Large intestine (tissue), 3 donors: ENCODE measurements at regions not wholly inside any gene's neighbourhood (a gene's known extent, or its start where the extent isn't known, plus 50 kb on each side); places are given as distances from the start of the nearest gene placed in this dataset.

Source experiments
- DNase-seq, 2 donors: peaks; one replicate each; pipeline versions ENCODE4 v3.0.0 to v3.0.0-alpha.2; 2013
- H3K27ac ChIP-seq: one replicate; pipeline ENCODE4 v1.5.1; 2013; ENCODE audit warnings: low read length
- H3K27me3 ChIP-seq: 2 replicates; pipeline ENCODE4 v1.6.1; 2013; ENCODE audit warnings: low read length; ENCODE audit not compliant: control insufficient read depth, insufficient read depth
- H3K36me3 ChIP-seq: 2 replicates; pipeline ENCODE4 v1.6.1; 2013; ENCODE audit warnings: low read length; ENCODE audit not compliant: control insufficient read depth, insufficient read depth
- H3K4me1 ChIP-seq: one replicate; pipeline ENCODE4 v1.6.1; 2013; ENCODE audit warnings: low read length; ENCODE audit not compliant: control insufficient read depth, insufficient read depth
- H3K4me3 ChIP-seq: one replicate; pipeline ENCODE4 v1.5.1; 2013; ENCODE audit warnings: low read length
- H3K9me3 ChIP-seq: one replicate; pipeline ENCODE4 v1.6.1; 2013; ENCODE audit warnings: mild to moderate bottlenecking, low read depth, low read length, moderate library complexity; ENCODE audit not compliant: control insufficient read depth
- WGBS: methylation state at CpG from one replicate; pipeline ENCODE4 v1.1.5; 2013; ENCODE audit warnings: low lambda C conversion rate; ENCODE audit not compliant: insufficient coverage; 5-methylcytosine and 5-hydroxymethylcytosine counted together

DNA sequence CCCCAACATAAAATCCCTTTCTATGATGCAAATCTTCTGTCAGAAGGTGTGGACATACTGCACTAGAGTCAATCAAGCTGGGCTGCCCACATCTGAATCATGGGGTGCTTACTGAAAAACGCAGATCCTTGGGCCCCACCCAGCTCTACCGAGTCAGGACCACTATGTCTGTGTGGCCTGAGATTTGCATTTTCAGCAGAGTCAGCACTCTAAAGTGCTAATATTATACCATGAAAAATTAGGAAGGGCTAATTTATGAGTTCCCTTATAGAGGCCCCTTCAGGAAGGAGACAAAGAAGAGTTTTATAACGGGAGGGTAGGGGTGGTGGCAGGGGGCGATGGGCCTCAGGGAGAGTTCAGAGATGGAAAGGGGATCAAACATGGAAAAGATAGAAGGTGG is 163.3 kb upstream of the NABP1 start:
- Histone ChIP-seq H3K27ac (no peak overlapping the region), H3K4me1 (no peaks in the 10 kb centered on the region), H3K4me3 (no peak overlapping the region), H3K27me3 (no peaks in the 10 kb centered on the region), H3K36me3 (no peaks in the 10 kb centered on the region), H3K9me3 (no peaks in the 10 kb centered on the region)
- no CpG with 5 or more reads among the region's 4 CpGs for WGBS
- DNase-seq = no peak

DNA sequence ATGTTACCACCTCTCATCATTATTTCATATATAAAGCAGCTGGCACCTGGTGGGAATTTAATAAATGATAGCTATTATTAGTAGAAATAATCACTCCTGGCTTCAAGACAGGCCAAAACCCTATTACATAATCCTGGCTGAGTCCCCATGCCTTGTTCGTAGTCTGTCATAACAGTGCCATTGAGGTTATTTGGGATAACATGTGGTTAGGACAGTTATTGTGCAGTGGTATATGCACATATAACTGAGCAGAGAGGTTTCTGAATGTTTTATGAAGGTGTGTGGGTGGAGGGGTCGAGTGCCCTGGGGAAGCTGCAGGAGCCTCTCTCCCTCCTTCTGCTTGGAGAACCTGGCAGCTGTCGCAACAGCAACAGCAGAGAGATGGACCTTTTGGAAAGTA is 162.4 kb upstream of the NABP1 start:
- WGBS = no CpG with 5 or more reads among the region's 3 CpGs
- Histone ChIP-seq H3K27ac (no peak overlapping the region), H3K4me3 (no peak overlapping the region), H3K27me3 (no peaks in the 10 kb centered on the region), H3K9me3 (no peaks in the 10 kb centered on the region), H3K4me1 (no peaks in the 10 kb centered on the region), H3K36me3 (no peaks in the 10 kb centered on the region)
- DNase-seq = no peak

DNA sequence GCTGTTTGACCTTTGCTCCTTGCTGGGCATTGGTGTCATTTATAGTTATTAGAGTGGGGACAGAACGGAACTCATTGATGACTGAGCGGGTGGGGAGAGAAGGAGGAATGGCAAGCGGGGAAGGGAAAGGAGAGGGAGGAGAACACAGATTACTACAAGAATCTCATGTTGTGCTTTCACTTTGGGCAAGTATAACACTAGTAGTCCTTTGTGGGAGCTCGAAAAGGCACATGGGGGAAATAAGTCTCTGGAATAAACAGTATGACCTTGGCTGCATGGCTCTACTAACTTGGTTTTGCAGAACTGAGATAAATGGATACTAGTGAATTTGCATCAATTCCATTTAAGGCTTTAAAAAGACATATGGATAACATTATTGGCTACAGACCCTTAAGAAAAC is 161.7 kb upstream of the NABP1 start:
- no peaks in the 10 kb centered on the region for H3K4me1 ChIP-seq
- 20% methylated on average over 1 of the region's 4 CpGs for WGBS
- no peak overlapping the region for H3K27ac ChIP-seq
- H3K4me3 ChIP-seq = no peak overlapping the region
- no peaks in the 10 kb centered on the region for H3K36me3 ChIP-seq
- no peaks in the 10 kb centered on the region for H3K27me3 ChIP-seq
- DNase-seq = no peak
- H3K9me3 ChIP-seq = no peaks in the 10 kb centered on the region

DNA sequence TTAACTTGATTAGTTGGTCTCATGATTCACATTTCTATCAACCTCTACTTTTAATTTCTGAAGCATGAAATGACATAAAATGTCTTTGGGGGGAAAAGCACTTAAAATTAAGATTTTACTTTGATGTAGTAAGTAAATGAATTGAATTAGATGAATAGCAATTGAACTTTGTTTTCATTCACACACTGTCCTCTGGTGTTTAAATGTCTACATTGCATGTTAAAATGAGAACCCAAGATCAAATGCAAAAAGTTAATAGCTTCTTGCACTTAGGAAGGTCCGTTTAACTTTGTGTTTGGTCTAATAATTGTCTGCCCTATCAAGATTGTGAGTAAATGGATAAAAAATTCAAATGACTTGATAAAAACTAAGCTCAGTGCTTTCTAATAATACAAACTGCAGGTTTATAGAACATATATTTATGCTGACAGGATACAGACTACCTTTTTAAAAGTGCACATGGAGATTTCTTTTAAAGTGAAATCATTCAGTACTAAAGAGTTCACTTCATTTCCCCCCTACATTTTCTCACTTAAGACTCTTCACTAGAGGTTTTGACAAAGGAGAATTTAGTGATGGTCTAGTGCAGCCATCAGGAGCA is 156.2 kb upstream of the NABP1 start:
- Histone ChIP-seq H3K4me1 (no peaks in the 10 kb centered on the region), H3K9me3 (no peaks in the 10 kb centered on the region), H3K36me3 (no peaks in the 10 kb centered on the region), H3K27ac (no peak overlapping the region), H3K27me3 (no peaks in the 10 kb centered on the region), H3K4me3 (no peak overlapping the region)
- DNase-seq = no peak
- WGBS = 29% methylated on average over 1 of the region's 1 CpG

DNA sequence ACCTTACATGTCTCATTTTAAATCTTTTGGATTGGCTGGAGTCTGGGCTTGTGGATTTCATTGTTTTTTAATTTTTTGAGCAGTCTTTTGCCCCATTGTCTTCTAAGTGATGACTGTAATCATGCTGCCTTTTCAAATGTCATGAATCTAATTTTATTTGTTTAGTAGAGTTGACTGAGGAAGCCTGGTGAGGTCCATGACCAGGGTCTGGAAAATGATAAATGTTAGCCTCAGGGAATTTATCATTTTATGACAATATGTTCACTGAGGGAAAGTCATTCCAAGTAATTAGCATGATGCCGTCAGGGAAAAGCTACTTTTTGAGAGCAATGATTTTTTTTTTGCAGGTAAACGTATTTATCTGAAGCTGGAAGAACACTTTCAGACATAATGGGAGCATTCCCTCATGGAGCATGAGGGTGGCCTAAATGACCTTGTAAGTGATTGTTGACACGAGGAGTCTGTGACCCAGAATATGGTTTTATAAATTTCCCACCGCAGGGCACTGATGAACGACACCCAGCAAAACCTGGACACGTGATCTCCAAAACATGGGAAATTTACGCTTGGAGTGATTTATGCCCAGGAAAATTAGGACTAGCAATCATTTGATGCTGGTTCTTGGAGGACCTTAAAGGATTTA is 155.3 kb upstream of the NABP1 start:
- WGBS = no CpG with 5 or more reads among the region's 7 CpGs

DNA sequence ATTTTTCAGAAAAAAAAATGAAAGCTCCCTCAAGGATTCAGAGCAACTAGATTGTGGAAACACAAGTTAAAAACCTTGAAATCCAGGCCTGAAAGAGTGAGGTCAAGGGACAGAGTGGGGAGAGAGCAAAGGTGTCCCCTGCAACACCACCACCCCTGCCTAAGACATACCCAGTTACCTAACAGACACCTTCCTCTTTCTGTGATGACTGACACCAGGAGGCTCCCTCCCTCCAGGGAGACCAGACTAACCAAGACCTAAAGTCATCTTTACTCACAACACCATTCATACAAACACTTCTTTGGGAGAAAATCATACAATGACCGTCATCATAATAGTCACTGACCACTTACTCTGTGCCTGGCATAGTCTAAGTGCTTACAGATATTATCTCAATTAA is 151.8 kb upstream of the NABP1 start:
- WGBS = no CpG with 5 or more reads among the region's 1 CpG
- Histone ChIP-seq H3K27ac (no peak overlapping the region), H3K36me3 (no peaks in the 10 kb centered on the region), H3K4me3 (no peak overlapping the region), H3K4me1 (no peaks in the 10 kb centered on the region), H3K27me3 (no peaks in the 10 kb centered on the region), H3K9me3 (no peaks in the 10 kb centered on the region)
- no peak for DNase-seq

More for the DNA sequence above, 155.3 kb upstream of the NABP1 start:
- no peak overlapping the region for H3K27ac ChIP-seq
- H3K9me3 ChIP-seq = no peaks in the 10 kb centered on the region
- DNase-seq = no peak
- no peaks in the 10 kb centered on the region for H3K4me1 ChIP-seq
- H3K36me3 ChIP-seq = no peaks in the 10 kb centered on the region
- no peak overlapping the region for H3K4me3 ChIP-seq
- no peaks in the 10 kb centered on the region for H3K27me3 ChIP-seq

DNA sequence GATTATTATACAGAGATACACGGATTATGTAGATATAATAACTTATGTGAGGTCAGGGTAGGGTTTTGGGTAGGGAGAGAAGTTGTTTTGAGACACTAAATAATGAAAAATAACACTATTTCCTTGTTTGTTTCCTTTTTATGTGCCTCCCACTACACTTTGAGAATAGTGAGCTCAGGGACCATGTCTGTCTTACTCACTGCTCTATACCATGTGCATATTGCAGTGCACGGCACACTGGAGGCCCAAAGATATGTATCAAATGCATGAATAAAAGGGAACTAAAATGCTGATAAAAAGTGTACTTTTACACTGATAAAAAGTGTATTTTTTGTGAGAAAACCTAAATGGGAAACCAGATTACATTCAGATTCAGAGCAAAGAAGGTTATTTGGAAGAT is 151.4 kb upstream of the NABP1 start:
- 100% methylated on average over 1 of the region's 2 CpGs for WGBS
- no peak overlapping the region for H3K4me3 ChIP-seq
- DNase-seq = no peak
- H3K36me3 ChIP-seq = no peaks in the 10 kb centered on the region
- H3K9me3 ChIP-seq = no peaks in the 10 kb centered on the region
- no peaks in the 10 kb centered on the region for H3K27me3 ChIP-seq
- H3K27ac ChIP-seq = no peak overlapping the region
- no peaks in the 10 kb centered on the region for H3K4me1 ChIP-seq

DNA sequence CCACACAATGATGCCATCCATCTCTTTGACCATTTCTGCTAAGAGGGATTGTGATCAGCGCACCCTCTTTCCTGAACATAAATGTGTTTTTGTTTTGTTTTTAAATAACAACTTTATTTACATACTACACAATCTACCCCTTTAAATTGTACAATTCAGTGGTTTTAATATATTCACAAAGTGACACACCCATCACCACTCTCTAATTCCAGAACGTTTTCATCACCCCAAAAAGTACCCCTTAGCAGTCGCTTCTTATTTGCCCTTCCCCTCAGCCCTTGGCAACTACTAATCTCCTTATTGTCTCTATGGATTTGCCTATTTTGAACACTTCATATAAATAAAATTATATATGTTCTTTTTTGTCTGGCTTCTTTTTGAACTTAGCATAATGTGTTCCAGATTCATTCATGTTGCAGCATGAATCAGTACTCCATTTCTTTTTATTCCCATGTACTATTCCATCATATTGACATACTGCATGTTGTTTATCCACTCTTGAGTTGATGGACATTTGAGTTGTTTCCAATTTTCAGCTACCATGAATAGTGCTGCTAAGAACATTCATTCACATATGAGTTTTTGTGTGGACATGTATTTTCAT is 150.9 kb upstream of the NABP1 start:
- no peak overlapping the region for H3K4me3 ChIP-seq
- DNase-seq = no peak
- H3K4me1 ChIP-seq = no peaks in the 10 kb centered on the region
- WGBS = 83% methylated on average over 2 of the region's 3 CpGs
- no peaks in the 10 kb centered on the region for H3K27me3 ChIP-seq
- no peaks in the 10 kb centered on the region for H3K9me3 ChIP-seq
- no peaks in the 10 kb centered on the region for H3K36me3 ChIP-seq
- no peak overlapping the region for H3K27ac ChIP-seq

DNA sequence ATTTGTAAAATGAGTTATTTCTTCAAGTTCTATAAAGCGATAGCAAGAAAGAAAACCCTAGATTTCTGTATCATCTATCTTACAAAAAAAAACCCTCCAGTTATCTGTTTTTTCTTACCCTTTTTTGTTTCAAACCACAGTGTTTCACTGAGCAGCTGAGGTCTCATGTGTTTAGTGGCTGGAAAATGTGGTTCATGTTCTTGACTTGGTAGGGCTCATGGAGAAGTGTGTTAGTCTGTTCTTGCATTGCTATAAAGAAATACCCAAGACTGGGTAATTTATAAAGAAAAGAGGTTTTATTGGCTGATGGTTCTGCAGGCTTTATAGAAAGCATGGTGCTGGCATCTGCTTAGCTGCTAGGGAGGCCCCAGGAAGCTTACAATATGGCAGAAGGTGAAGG is 147.3 kb upstream of the NABP1 start:
- H3K27me3 ChIP-seq = no peaks in the 10 kb centered on the region
- H3K9me3 ChIP-seq = no peaks in the 10 kb centered on the region
- H3K4me3 ChIP-seq = no peak overlapping the region
- DNase-seq = no peak
- no peaks in the 10 kb centered on the region for H3K4me1 ChIP-seq
- 100% methylated on average over 1 of the region's 1 CpG for WGBS
- H3K27ac ChIP-seq = no peak overlapping the region
- H3K36me3 ChIP-seq = no peaks in the 10 kb centered on the region

DNA sequence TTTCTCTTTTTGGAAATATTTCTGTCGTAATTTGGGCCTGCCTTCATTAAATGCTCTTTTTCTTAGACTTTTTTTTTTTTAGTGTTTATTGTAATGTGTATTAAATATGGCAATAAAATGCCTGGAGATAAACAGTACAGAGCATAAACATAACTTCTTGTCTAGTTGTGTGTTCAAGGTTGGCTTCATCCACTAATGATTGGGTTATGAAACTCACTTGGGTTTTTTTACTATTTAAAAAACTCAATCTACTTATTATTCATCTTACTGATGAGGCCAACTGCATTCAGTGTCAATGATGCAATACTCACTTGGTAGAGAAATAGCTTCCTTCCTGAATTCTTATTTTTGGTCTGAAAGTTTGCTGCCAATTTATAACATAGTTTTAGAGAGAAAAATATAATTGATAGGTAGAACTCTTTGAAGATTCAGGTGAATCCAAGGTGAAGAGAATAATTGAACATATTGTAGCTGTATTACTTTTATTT is 144.2 kb upstream of the NABP1 start:
- no peaks in the 10 kb centered on the region for H3K9me3 ChIP-seq
- WGBS = 83% methylated on average over 1 of the region's 1 CpG

DNA sequence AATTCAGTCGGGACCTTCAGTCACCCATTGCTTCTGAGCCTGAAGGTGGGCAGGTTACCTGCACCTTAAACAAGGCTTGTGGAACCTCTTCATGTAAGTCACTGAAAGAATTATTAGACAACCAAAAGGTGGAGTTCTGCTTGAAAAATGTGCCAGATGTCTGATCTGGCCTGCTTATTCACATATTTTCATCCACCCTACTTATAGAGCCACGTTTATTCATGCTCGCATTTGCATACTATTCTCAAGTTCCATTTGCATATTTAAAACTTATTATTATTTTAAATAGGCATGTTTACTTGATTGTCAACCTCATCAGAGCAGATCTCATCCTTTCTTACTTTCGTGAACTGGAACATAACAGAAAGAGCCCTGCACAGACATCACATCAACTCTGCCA is 140.0 kb upstream of the NABP1 start:
- DNase-seq = no peak
- Histone ChIP-seq H3K27me3 (no peaks in the 10 kb centered on the region), H3K4me3 (no peak overlapping the region), H3K27ac (no peak overlapping the region), H3K4me1 (no peaks in the 10 kb centered on the region), H3K9me3 (no peaks in the 10 kb centered on the region), H3K36me3 (no peaks in the 10 kb centered on the region)
- WGBS = 93% methylated on average over 3 of the region's 4 CpGs

More for the DNA sequence above, 144.2 kb upstream of the NABP1 start:
- no peak overlapping the region for H3K4me3 ChIP-seq
- H3K27ac ChIP-seq = no peak overlapping the region
- no peak for DNase-seq
- H3K36me3 ChIP-seq = no peaks in the 10 kb centered on the region
- H3K4me1 ChIP-seq = no peaks in the 10 kb centered on the region
- no peaks in the 10 kb centered on the region for H3K27me3 ChIP-seq
